ENCODE measurements at regions not wholly inside any gene's neighbourhood (a gene's known extent, or its start where the extent isn't known, plus 50 kb on each side); places are given as distances from the start of the nearest gene placed in this dataset.

DNA sequence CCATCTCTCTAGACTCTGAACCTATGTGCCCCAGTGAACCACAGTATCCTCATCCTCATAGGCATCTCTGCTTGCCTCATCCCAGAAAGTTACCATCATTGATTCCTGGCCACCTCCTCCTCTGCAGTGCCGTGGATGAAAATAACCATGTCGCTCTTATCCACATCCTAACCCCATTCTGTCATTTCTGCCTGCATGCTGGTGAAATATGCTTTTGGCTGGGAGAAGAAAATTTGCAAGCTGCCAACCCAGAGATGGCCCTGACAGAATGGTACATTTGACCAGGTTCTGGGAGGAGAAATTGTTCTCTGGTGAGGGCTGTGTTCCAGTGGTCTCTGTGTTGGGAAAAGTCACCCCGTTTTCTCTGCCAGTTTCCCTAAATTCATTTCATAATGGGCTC is 149.7 kb downstream of the NMUR2 start:
- TF ChIP-seq ZNF70 (CRISPR knock-in tag; IDR thresholded peaks at IDR 0.05) (no peak), ZFP30 (CRISPR knock-in tag; IDR thresholded peaks at IDR 0.05) (no peak), SNAI2 (CRISPR knock-in tag; IDR thresholded peaks at IDR 0.05) (no peak)
- TF ChIP-seq, protein P1, sequence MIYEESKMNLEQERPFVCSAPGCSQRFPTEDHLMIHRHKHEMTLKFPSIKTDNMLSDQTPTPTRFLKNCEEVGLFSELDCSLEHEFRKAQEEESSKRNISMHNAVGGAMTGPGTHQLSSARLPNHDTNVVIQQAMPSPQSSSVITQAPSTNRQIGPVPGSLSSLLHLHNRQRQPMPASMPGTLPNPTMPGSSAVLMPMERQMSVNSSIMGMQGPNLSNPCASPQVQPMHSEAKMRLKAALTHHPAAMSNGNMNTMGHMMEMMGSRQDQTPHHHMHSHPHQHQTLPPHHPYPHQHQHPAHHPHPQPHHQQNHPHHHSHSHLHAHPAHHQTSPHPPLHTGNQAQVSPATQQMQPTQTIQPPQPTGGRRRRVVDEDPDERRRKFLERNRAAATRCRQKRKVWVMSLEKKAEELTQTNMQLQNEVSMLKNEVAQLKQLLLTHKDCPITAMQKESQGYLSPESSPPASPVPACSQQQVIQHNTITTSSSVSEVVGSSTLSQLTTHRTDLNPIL (CRISPR knock-in tag; IDR thresholded peaks at IDR 0.05; ENCODE audit: low read depth): no peak
- TF ChIP-seq, protein P2, sequence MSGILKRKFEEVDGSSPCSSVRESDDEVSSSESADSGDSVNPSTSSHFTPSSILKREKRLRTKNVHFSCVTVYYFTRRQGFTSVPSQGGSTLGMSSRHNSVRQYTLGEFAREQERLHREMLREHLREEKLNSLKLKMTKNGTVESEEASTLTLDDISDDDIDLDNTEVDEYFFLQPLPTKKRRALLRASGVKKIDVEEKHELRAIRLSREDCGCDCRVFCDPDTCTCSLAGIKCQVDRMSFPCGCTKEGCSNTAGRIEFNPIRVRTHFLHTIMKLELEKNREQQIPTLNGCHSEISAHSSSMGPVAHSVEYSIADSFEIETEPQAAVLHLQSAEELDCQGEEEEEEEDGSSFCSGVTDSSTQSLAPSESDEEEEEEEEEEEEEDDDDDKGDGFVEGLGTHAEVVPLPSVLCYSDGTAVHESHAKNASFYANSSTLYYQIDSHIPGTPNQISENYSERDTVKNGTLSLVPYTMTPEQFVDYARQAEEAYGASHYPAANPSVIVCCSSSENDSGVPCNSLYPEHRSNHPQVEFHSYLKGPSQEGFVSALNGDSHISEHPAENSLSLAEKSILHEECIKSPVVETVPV (CRISPR knock-in tag; IDR thresholded peaks at IDR 0.05): no peak
- no peak for ATAC-seq

DNA sequence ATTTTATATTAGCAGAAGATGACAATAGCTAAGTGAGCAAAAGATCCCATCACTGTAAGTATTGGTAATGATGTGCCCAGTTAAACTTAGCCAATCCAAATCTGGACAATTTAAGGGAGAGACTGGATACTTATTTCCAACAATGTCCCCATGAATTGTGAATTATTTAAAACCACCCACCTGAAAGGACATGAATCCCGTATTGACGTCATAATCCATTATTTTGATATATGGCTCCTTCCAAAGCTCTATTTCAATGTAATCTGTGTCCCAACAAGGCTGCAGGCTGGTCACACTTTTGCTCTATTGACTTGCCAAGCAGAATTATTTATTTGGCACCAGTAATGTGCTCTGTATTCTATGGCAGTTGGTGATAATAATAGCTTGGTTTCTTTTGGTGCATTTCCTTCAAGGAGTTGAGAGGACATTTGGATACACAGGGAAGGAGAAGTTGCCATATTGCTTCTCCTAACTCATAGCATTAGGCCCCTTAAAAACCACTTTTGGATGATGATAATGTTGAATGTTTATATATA is 157.2 kb downstream of the NMUR2 start:
- ATAC-seq: no peak
- TF ChIP-seq, protein P2 (CRISPR knock-in tag; IDR thresholded peaks at IDR 0.05): no peak

DNA sequence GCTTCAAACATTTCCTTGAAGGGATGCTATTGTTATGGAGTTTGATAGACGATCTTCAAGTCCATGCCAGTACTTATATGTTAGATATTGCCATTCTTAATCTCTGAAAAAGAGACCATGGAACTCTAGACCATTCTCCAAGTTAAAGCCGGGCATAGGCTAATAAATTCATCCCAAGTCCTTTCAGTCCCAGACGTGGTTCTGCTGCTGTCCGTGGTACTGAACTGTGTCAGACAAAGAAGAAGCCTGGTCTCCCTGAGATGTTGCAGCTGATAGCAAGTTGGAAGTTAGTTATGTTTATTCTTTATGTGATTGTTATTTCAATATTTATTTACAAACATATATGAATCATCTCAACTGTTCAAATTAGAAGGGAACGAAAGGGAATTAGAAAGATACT is 158.7 kb downstream of the NMUR2 start:
- no peak for ATAC-seq
- TF ChIP-seq GLIS3 (CRISPR knock-in tag; IDR thresholded peaks at IDR 0.05) (no peak), ZNF565 (CRISPR knock-in tag; conservative IDR thresholded peaks at IDR 0.05; ENCODE audit: low read depth) (no peak), TOX (CRISPR knock-in tag; IDR thresholded peaks at IDR 0.05; ENCODE audit: borderline replicate concordance) (no peak)

DNA sequence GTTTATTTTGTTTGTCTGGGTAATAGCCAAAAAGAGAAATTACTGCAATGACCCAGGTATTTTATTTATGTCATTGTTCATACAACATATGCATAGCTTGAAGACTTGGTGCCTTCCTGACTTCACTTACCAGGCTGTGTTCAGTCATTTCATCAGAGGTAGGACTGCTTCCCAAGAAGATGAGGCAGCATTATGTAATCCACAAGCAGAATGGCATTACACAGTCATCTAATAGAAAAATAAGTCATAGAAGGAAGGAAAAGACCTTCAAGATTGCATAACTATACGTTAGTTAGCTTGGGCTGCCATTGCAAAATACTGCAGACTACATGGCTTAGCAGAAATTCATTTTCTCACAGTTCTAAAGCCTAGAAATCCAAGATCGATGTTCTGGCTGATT is 167.5 kb downstream of the NMUR2 start:
- TF ChIP-seq ZNF8 (CRISPR knock-in tag; IDR thresholded peaks at IDR 0.05) (no peak), OSR1 (CRISPR knock-in tag; IDR thresholded peaks at IDR 0.05) (no peak), SNAI2 (CRISPR knock-in tag; IDR thresholded peaks at IDR 0.05) (no peak), RARB (CRISPR knock-in tag; IDR thresholded peaks at IDR 0.05) (no peak), ZC3H10 (CRISPR knock-in tag; IDR thresholded peaks at IDR 0.05) (no peak), GLIS3 (CRISPR knock-in tag; IDR thresholded peaks at IDR 0.05) (no peak), TCF4 (CRISPR knock-in tag; IDR thresholded peaks at IDR 0.05; ENCODE audit: borderline replicate concordance) (no peak), ISL1 (CRISPR knock-in tag; IDR thresholded peaks at IDR 0.05) (no peak), ZNF565 (CRISPR knock-in tag; conservative IDR thresholded peaks at IDR 0.05; ENCODE audit: low read depth) (no peak)
- TF ChIP-seq, protein P3, sequence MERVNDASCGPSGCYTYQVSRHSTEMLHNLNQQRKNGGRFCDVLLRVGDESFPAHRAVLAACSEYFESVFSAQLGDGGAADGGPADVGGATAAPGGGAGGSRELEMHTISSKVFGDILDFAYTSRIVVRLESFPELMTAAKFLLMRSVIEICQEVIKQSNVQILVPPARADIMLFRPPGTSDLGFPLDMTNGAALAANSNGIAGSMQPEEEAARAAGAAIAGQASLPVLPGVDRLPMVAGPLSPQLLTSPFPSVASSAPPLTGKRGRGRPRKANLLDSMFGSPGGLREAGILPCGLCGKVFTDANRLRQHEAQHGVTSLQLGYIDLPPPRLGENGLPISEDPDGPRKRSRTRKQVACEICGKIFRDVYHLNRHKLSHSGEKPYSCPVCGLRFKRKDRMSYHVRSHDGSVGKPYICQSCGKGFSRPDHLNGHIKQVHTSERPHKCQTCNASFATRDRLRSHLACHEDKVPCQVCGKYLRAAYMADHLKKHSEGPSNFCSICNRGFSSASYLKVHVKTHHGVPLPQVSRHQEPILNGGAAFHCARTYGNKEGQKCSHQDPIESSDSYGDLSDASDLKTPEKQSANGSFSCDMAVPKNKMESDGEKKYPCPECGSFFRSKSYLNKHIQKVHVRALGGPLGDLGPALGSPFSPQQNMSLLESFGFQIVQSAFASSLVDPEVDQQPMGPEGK (CRISPR knock-in tag; IDR thresholded peaks at IDR 0.05; ENCODE audit: borderline replicate concordance): no peak
- TF ChIP-seq, protein P2 (CRISPR knock-in tag; IDR thresholded peaks at IDR 0.05): no peak
- TF ChIP-seq, protein P1 (CRISPR knock-in tag; IDR thresholded peaks at IDR 0.05; ENCODE audit: low read depth): no peak
- TF ChIP-seq, protein P4, sequence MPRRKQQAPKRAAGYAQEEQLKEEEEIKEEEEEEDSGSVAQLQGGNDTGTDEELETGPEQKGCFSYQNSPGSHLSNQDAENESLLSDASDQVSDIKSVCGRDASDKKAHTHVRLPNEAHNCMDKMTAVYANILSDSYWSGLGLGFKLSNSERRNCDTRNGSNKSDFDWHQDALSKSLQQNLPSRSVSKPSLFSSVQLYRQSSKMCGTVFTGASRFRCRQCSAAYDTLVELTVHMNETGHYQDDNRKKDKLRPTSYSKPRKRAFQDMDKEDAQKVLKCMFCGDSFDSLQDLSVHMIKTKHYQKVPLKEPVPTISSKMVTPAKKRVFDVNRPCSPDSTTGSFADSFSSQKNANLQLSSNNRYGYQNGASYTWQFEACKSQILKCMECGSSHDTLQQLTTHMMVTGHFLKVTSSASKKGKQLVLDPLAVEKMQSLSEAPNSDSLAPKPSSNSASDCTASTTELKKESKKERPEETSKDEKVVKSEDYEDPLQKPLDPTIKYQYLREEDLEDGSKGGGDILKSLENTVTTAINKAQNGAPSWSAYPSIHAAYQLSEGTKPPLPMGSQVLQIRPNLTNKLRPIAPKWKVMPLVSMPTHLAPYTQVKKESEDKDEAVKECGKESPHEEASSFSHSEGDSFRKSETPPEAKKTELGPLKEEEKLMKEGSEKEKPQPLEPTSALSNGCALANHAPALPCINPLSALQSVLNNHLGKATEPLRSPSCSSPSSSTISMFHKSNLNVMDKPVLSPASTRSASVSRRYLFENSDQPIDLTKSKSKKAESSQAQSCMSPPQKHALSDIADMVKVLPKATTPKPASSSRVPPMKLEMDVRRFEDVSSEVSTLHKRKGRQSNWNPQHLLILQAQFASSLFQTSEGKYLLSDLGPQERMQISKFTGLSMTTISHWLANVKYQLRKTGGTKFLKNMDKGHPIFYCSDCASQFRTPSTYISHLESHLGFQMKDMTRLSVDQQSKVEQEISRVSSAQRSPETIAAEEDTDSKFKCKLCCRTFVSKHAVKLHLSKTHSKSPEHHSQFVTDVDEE (CRISPR knock-in tag; IDR thresholded peaks at IDR 0.05): no peak
- TF ChIP-seq, protein P5, sequence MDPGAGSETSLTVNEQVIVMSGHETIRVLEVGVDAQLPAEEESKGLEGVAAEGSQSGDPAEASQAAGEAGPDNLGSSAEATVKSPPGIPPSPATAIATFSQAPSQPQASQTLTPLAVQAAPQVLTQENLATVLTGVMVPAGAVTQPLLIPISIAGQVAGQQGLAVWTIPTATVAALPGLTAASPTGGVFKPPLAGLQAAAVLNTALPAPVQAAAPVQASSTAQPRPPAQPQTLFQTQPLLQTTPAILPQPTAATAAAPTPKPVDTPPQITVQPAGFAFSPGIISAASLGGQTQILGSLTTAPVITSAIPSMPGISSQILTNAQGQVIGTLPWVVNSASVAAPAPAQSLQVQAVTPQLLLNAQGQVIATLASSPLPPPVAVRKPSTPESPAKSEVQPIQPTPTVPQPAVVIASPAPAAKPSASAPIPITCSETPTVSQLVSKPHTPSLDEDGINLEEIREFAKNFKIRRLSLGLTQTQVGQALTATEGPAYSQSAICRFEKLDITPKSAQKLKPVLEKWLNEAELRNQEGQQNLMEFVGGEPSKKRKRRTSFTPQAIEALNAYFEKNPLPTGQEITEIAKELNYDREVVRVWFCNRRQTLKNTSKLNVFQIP (CRISPR knock-in tag; IDR thresholded peaks at IDR 0.05; ENCODE audit: borderline replicate concordance, low read depth): no peak
- no peak for ATAC-seq
